CD4-positive, alpha-beta T cell treated with Interleukin-10 for 1 hour (primary cell): ENCODE measurements at regions not wholly inside any gene's neighbourhood (a gene's known extent, or its start where the extent isn't known, plus 50 kb on each side); places are given as distances from the start of the nearest gene placed in this dataset.

Experiments used
- DNase-seq: peaks from one replicate; pipeline ENCODE4 v3.0.0-alpha.2; 2020

DNA sequence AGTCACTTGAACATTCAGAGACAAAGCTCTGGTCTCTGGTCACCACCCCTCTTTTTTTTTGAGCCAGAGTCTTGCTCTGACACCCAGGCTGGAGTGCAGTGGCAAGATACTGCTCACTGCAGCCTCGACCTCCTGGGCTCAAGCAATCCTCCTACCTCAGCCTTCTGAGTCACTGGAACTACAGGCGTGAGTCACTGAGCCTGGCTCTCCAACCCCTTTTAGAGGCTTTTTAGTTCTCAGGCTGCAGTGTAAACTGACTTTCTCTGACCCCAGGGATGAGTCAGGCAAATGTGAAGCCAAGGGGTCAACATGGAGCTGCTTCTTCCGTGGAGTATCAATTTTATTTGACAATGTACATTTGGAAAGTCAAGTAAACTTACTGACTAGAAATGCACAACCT is 229.2 kb downstream of the PTTG2 start:
- no peak for DNase-seq

- no peak for DNase-seq
Measured at GRCh38 chr4:38190717-38191178, 230.6 kb downstream of the PTTG2 start.

- DNase-seq: no peak
Measured at GRCh38 chr4:38192516-38192915, 232.3 kb downstream of the PTTG2 start.

- DNase-seq: no peak
Measured at GRCh38 chr4:38193236-38193863, 233.2 kb downstream of the PTTG2 start.

DNA sequence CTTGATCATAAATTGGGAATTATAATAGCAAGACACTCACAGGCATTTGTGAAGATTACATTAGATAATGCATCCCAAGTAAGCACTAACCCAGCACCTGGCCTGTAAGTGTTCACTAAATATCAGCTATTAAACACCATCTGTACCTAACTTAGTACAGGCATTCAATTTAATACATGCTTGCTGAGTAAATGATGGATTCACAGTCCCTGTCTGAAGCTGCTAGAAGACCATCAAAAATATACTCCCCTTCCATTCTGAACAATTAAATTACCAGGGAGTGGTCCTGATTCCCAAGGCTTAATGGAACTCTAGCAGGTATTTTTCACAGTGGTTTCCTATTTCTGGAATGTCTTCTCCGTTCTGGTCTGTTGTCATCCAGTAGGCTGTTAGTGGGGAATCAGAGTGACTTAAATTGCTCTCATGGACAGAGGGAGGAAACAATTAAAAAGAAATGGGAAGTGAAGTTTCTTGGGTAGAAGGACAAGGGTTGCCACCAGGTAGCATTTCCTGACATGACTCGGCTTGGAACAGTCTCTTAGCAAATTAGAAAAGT is 233.9 kb downstream of the PTTG2 start:
- DNase-seq: no peak

- no peak for DNase-seq
Measured at GRCh38 chr4:38195486-38195885, 235.3 kb downstream of the PTTG2 start.

DNA sequence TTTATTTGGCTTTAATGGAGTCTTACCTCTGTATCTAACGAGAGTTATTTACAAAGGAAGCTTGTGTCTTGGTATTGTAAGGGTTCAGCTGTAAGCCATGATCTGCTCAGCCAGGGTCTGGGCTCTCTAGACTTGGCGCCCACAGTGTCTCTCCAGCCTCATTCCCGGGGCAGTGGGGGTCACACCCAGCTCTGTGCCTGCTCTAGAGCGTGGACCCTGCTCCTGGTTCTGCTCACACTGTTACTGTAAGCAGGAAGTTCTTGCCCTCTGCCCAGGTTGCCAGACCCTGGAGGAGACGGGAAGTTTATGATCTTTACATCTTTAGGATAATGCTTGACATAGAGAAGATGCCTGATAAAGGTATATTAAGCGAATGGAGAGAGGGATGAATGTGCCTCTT is 235.7 kb downstream of the PTTG2 start:
- DNase-seq: no peak

DNA sequence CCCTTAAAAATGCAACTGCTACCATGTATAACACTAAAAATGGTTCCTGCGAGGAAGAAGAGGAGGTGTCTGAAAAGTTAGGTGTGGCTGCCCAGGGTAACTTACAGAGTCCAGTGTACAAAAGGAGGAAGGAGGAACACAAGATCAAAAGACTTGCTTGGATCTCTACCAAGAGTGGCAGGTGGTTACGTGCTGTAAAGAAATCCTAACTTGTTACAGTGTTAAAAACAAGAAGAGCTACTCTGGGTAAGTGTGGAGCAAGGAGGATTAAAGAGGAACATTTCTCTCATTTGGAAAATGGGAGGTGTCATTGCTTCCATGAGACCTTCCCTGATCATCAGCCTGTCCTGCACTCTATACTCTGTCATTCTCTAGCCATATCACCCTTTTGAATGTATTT is 242.0 kb downstream of the PTTG2 start:
- no peak for DNase-seq

- DNase-seq: no peak
Measured at GRCh38 chr4:38203609-38204008, 243.4 kb downstream of the PTTG2 start.

- DNase-seq: no peak
Measured at GRCh38 chr4:38204339-38205035, 244.3 kb downstream of the PTTG2 start.

DNA sequence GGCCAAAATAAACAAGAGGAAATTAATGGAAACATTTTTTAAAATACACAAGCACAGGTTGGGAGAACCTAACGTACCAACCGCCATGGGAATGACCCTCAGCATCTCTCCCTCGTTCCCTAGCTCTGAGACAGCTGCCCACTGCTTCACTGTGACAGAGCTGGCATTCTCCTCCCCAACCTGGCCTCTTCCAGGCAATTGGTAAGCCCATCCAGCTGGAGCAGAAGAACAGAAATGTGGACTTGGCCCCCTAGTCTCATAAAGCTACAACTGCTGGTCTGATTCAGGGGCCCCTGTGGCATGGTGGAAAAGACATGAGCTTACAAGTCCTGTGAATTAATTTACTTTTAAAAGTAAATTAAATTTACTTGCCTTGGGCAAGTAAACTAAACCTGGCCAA is 245.1 kb downstream of the PTTG2 start:
- DNase-seq: no peak

- DNase-seq: no peak
Measured at GRCh38 chr4:38207110-38207457, 246.9 kb downstream of the PTTG2 start.

- DNase-seq: no peak
Measured at GRCh38 chr4:38209654-38210053, 249.5 kb downstream of the PTTG2 start.

GRCh38 chr4:38210396-38211114 is 250.4 kb downstream of the PTTG2 start:
- DNase-seq: no peak

GRCh38 chr4:38211885-38212284 is 251.7 kb downstream of the PTTG2 start:
- no peak for DNase-seq

DNA sequence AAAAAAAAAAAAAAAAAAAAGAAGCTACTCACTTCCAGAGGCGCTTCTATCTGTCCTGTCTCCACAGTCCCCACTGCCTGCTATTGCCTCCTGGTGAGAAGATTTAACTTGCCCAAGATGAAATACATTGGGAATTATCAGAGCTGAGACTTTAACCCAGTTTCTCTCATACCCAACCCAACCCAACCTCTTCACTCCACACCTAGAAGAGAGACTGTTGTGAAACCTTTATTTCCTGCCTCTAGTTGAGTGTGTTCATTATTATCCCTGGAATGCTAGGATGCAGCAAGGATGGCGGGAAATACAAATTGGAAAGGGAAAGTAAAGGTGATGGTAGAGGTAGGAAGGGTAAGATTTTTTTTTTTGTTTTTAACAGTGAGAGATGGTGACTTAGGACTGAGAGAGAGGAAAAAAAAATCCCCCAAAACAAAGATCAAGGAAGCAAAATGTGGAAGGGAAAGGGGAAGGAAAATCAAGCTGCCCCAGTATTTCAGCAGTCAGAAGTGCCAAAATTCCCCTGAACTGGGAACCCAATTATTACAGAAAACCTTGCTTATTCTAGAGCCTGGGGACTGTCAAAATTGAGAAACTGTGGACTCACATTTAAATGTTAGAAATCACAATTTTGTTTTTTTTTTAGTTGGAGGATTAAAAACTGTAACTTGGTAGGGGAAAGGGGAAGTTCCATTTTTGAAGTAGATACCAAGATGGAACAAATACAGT is 253.0 kb downstream of the PTTG2 start:
- no peak for DNase-seq

DNA sequence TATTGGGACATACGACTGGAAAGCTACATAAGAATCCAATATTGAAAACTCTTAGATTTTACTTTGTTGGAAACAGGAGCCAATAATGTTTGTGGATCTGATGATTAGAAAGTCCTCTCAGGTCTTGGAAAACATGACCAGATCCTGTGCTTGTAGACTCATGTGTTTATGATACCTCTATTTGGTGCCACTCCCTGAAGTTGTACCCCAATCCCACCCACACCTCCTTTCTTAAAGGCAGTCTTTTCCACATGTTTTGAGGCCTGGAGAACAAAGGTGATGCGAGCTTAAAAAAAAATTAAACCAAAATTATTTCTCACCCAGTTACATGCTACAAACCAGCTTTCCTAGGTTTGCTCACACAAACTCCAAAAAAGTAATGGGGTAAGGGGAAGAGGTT is 262.7 kb downstream of the PTTG2 start:
- DNase-seq: no peak

DNA sequence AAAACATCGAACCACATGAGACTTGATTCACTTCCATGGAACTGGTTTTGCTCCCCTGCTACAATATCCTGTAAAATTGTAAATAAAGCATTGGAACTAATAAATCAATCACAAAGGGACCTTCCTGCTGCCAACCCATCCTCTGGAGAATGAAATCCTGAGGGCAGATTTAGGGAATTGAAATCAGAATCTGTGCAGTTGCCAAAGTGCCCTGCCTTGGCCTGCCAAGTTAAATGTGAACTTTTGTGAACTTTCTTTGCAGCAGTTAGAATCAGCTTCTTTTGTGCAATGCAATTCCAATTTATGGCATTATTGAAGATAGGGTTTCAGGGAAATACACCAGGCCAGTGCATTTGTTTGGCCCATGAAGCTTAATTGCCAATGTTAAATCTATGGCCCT is 263.1 kb downstream of the PTTG2 start:
- DNase-seq: no peak

- no peak for DNase-seq
Measured at GRCh38 chr4:38223782-38224236, 263.6 kb downstream of the PTTG2 start.

GRCh38 chr4:38224850-38225249 is 264.7 kb downstream of the PTTG2 start:
- no peak for DNase-seq

- no peak for DNase-seq
Measured at GRCh38 chr4:38226170-38226569, 266.0 kb downstream of the PTTG2 start.

DNA sequence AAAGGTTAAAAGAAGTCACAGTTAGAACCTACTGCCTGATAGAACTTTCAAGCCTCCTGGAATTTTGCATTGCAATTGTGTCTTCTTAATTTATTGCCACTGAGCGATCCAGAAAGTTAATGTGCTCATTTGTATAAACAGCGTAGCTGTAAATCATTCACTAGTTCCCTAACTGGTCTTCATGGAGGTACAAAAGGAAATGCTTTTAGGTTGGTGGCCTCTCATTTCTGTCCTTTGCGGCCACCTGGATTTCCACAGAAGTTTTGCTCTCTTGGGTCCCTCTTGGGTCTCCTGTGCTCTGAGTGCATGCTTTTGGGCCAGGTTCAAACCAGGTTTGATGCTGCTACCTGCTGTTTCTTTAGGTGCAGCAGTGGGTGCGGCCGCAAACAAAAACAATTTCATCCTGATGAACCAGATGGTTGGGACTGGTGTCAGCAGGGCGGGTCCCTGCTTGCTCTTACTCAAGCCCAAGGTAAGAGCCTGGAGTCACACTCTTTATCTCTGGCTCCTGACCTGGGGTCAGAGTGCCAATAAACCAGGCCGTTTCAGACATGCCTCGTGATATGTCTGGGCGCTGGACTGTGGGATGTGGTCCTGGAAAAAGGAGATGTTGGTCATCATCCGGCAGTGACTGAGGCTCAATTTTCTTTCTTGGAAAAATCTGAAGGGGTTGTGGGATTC is 270.1 kb downstream of the PTTG2 start:
- DNase-seq: no peak
